A549 (cell line): ENCODE measurements at regions not wholly inside any gene's neighbourhood (a gene's known extent, or its start where the extent isn't known, plus 50 kb on each side); places are given as distances from the start of the nearest gene placed in this dataset.

Source experiments
- ATAC-seq, 2 experiments: fragments of 200-7000 bp in 1 of 2; fragments of >200 bp in 1 of 2; cut with Nextera tagmentation in 1 of 2; cut with Tn5 transposase in 1 of 2; 3 replicates each; pipeline versions ENCODE4 v1.8.0 to v1.9.1; 2018 to 2020; ENCODE audit warnings: mild to moderate bottlenecking in 1 of 2, moderate library complexity in 1 of 2
- CTCF ChIA-PET: fragments of 300-600 bp; sonication (Branson Sonifier 250); formaldehyde crosslinking; extraction: SDS; loops from one replicate; lab custom pipeline; 2021; ENCODE audit warnings: antibody characterized with exemption, inconsistent platforms; lab: Yijun Ruan, JAX
- POLR2A ChIA-PET: fragments of 350-600 bp; formaldehyde crosslinking; extraction: SDS; loops from one replicate; lab custom pipeline; 2021; ENCODE audit warnings: antibody characterized with exemption, inconsistent platforms; lab: Yijun Ruan, JAX
- DNase-seq, 2 experiments: peaks; one replicate each; pipeline versions ENCODE4 v3.0.0 to v3.0.0-alpha.2; 2011 to 2016; ENCODE audit warnings: low read depth in 1 of 2, low spot score in 1 of 2
- FAIRE-seq: peaks from 2 replicates; lab custom pipeline; 2011; peaks lifted over from hg19 to GRCh38; lab: Jason Lieb, UNC
- H3K27ac ChIP-seq, 2 experiments: fragments of >200 bp; sonication (Bioruptor Twin); formaldehyde crosslinking; 3 replicates each; pipeline ENCODE4 v1.5.1; 2016 to 2017
- H3K4me1 ChIP-seq: fragments of >200 bp; sonication (Bioruptor Twin); formaldehyde crosslinking; 3 replicates; pipeline ENCODE4 v1.6.1; 2016
- H3K4me2 ChIP-seq: fragments of >200 bp; sonication (Bioruptor Twin); formaldehyde crosslinking; 3 replicates; pipeline ENCODE4 v1.6.1; 2016
- H3K4me3 ChIP-seq: fragments of >200 bp; sonication (Bioruptor Twin); formaldehyde crosslinking; 3 replicates; pipeline ENCODE4 v1.5.1; 2016
- H3K9me3 ChIP-seq: fragments of >200 bp; sonication (Bioruptor Twin); formaldehyde crosslinking; 3 replicates; pipeline ENCODE4 v1.6.1; 2016
- CBX8 ChIP-seq: fragments of 200-600 bp; sonication (generic); IDR thresholded peaks from 2 replicates; pipeline ENCODE4 v1.6.1; 2016
- MAFK ChIP-seq: fragments of 450-650 bp; IDR thresholded peaks from 2 replicates; pipeline ENCODE4 v1.6.1; 2014; ENCODE audit not compliant: partially characterized antibody
- PHF8 ChIP-seq: fragments of 200-600 bp; sonication (generic); IDR thresholded peaks from 2 replicates; pipeline ENCODE4 v1.6.1; 2016; ENCODE audit warnings: low read depth, mild to moderate bottlenecking, antibody characterized with exemption, moderate library complexity, borderline replicate concordance
- RARB ChIP-seq: fragments of 250-450 bp; sonication (Bioruptor Pico); IDR thresholded peaks from 2 replicates; pipeline ENCODE4 v1.8.0; 2021; ENCODE audit warnings: mild to moderate bottlenecking, moderate library complexity
- TFCP2L1 ChIP-seq: fragments of 250-450 bp; sonication (Bioruptor Pico); IDR thresholded peaks from 2 replicates; pipeline ENCODE4 v1.5.0; 2021; ENCODE audit warnings: mild to moderate bottlenecking
- ZC3H11A ChIP-seq: fragments of 450-650 bp; IDR thresholded peaks from 2 replicates; pipeline ENCODE4 v1.6.1; 2014; ENCODE audit warnings: antibody characterized with exemption, mild to moderate bottlenecking
- ZFP36 ChIP-seq: fragments of 450-650 bp; IDR thresholded peaks from 2 replicates; pipeline ENCODE4 v1.6.1; 2014; ENCODE audit warnings: borderline replicate concordance; ENCODE audit not compliant: partially characterized antibody
- ZNF302 ChIP-seq: fragments of 250-450 bp; sonication (Bioruptor Pico); IDR thresholded peaks from 2 replicates; pipeline ENCODE4 v1.9.0; 2021; ENCODE audit warnings: inconsistent platforms, mild to moderate bottlenecking, moderate library complexity
- WGBS: methylation state at CpG from one replicate; pipeline ENCODE4 v1.1.6; 2017; ENCODE audit errors: missing lambda C conversion rate; 5-methylcytosine and 5-hydroxymethylcytosine counted together
- TF ChIP-seq, protein P1 (sequence below): fragments of 200-600 bp; sonication (generic); IDR thresholded peaks from 2 replicates; pipeline ENCODE4 v1.6.1; 2016; ENCODE audit warnings: antibody characterized with exemption, mild to moderate bottlenecking, moderate library complexity
- TF ChIP-seq, protein P2 (sequence below): IDR thresholded peaks from 2 replicates; pipeline ENCODE4 v1.6.1; 2012
- TF ChIP-seq, protein P3 (sequence below): fragments of 250-450 bp; sonication (Bioruptor Pico); IDR thresholded peaks from 2 replicates; pipeline ENCODE4 v1.5.0; 2020; ENCODE audit warnings: low read depth, mild to moderate bottlenecking, moderate library complexity

DNA sequence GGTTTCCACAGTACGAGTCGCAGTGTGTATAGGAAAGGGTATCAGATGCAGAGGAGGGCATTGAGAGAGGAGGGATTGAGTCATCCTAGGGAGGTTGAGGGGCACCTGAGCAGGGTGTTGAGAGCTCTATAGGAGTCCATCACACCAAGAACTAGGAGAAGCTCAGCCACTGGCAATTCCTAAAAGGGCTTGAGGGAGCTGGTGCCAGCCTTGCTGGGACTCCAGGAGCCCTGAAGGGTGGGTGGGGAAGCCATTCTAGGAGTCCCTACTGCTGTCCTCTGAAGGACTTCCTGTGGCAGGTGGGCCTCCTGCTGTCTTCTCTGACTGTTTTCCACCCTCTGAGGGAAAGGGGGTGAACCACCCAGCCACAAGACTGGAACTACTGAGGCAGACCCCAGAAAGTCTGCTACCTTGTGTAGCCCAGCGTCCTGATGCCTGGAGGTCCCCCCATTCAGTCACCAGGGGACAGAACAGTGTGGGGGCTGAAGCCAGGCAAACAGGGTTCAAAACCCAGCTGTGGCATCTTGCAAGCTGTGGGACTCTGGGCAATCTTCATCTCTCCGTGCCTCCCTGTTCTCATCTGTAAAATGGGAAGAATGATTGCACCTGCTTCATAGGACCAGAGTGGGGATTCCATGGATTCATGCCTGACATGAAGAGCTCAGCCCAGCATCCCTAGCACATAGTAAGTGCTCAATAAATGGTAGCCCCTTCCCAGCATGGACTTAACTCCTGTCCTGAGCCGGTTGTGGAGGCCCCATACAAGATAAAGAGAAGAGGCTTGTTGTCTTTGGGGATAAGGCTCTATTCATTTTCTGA, 149.5 kb downstream of the C9orf50 start (continued):
- TF ChIP-seq, protein P1, sequence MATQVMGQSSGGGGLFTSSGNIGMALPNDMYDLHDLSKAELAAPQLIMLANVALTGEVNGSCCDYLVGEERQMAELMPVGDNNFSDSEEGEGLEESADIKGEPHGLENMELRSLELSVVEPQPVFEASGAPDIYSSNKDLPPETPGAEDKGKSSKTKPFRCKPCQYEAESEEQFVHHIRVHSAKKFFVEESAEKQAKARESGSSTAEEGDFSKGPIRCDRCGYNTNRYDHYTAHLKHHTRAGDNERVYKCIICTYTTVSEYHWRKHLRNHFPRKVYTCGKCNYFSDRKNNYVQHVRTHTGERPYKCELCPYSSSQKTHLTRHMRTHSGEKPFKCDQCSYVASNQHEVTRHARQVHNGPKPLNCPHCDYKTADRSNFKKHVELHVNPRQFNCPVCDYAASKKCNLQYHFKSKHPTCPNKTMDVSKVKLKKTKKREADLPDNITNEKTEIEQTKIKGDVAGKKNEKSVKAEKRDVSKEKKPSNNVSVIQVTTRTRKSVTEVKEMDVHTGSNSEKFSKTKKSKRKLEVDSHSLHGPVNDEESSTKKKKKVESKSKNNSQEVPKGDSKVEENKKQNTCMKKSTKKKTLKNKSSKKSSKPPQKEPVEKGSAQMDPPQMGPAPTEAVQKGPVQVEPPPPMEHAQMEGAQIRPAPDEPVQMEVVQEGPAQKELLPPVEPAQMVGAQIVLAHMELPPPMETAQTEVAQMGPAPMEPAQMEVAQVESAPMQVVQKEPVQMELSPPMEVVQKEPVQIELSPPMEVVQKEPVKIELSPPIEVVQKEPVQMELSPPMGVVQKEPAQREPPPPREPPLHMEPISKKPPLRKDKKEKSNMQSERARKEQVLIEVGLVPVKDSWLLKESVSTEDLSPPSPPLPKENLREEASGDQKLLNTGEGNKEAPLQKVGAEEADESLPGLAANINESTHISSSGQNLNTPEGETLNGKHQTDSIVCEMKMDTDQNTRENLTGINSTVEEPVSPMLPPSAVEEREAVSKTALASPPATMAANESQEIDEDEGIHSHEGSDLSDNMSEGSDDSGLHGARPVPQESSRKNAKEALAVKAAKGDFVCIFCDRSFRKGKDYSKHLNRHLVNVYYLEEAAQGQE = no peak

DNA sequence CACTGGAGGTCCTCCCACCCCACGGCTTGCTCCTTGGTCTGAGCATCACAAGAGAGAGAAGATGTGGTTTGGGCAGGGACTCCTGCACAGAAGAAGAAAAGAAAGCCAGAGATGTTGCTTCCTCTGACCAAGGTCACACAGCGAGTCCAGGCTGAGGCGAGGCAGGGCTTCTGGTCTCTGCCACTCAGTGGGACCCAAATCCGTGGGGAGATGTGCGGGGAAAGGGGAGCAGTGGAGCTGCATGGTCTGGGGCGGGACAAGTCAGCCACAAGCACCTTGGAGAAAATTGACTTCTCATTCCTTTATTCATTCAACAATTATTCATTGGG, 150.9 kb downstream of the C9orf50 start:
- POLR2A ChIA-PET = interaction anchor here (0.6 to 1.4 kb wide), 4 partner anchors 9 to 140 kb away, joined by 3 read pairs; no protein-coding TSS in a partner anchor
- CTCF ChIA-PET = interaction anchor here (0.6 to 1.7 kb wide), 3 partner anchors 9 to 258 kb away, joined by 3 to 4 read pairs (median 4); no protein-coding TSS in a partner anchor
- ATAC-seq = peak in 1 of 2 experiments; percentile 2; a peak in 3 of 6 replicates
- WGBS = 82% methylated on average over 6 of the region's 6 CpGs
- Histone ChIP-seq H3K4me2 (peak overlapping the region; percentile 34), H3K4me3 (no peak overlapping the region), H3K9me3 (peaks cover 6% of the 10 kb centered on the region), H3K4me1 (peaks cover 62% of the 10 kb centered on the region), H3K27ac (peak overlapping the region; percentile 76 to 99)
- DNase-seq = no peak
- TF ChIP-seq TFCP2L1 (no peak), PHF8 (no peak), ZFP36 (peak; percentile 44), ZNF302 (CRISPR knock-in tag) (no peak)
- no peak for FAIRE-seq

DNA sequence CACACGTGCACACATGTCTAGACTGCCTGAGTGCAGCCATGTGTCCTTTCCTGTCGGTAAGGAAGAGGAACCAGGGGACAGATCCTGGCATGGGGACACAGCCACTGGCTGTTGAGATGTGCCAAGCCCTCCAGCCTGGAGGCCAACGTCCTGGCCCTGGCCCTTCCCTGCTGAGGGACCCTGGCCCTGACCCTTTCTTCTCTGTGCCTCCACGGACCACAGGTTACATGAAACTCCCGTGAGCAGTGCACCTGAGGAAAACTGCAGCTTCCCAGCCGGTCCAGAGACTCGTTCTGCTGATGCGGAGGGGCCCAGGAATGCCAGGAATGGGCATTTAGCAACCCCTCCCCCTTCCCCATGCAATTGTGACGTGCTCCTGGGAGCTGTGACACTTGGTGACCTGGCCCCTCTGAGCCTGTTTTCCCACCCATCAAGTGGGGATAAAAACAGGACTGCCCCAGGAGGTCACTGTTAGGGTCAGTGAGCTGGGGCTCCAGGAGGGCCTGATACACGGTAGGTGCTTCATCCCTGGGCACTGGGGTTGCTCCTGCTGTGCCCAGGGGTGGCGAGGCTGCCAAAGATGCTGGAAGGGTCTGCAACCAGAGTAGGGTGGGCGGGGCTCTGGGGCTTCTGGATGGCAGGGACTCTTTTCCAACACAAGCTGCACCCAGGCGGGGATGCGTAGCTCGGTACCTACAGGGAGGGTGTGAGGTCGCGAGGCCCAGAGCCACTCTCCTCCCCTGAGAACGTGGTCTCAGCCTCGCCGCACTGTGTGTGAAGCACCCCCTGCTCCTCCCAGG, 151.5 kb downstream of the C9orf50 start:
- ATAC-seq (peak; percentile 22 to 26; a peak in 4 of 6 replicates), DNase-seq (peak in 1 of 2 experiments; percentile 60), FAIRE-seq (no peak)
- peak overlapping the region; percentile 76 to 99 for H3K27ac ChIP-seq
- 62% methylated on average over 15 of the region's 20 CpGs for WGBS
- TF ChIP-seq, protein P2, sequence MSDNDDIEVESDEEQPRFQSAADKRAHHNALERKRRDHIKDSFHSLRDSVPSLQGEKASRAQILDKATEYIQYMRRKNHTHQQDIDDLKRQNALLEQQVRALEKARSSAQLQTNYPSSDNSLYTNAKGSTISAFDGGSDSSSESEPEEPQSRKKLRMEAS = no peak
- TF ChIP-seq MAFK (peak; percentile 17), ZC3H11A (no peak), RARB (CRISPR knock-in tag) (no peak), CBX8 (no peak)
- TF ChIP-seq, protein P3, sequence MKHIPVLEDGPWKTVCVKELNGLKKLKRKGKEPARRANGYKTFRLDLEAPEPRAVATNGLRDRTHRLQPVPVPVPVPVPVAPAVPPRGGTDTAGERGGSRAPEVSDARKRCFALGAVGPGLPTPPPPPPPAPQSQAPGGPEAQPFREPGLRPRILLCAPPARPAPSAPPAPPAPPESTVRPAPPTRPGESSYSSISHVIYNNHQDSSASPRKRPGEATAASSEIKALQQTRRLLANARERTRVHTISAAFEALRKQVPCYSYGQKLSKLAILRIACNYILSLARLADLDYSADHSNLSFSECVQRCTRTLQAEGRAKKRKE = no peak
- TF ChIP-seq, all 56 proteins: peak for 1
- H3K4me3 ChIP-seq = no peak overlapping the region
- peak overlapping the region; percentile 34; the same call in 2 of the 3 replicates for H3K4me2 ChIP-seq
- peaks cover 66% of the 10 kb centered on the region for H3K4me1 ChIP-seq
- H3K9me3 ChIP-seq = peaks cover under 1% of the 10 kb centered on the region
- ChIA-PET CTCF (interaction anchor here (1.0 to 1.7 kb wide), 2 partner anchors 9 to 77 kb away, joined by 3 to 4 read pairs; no protein-coding TSS in a partner anchor), POLR2A (interaction anchor here (0.6 to 1.4 kb wide), 4 partner anchors 8 to 140 kb away, joined by 3 read pairs; no protein-coding TSS in a partner anchor)
